A549 (cell line): ENCODE measurements at regions not wholly inside any gene's neighbourhood (a gene's known extent, or its start where the extent isn't known, plus 50 kb on each side); places are given as distances from the start of the nearest gene placed in this dataset.

ENCODE experiments used
- ATAC-seq, 2 experiments: fragments of 200-7000 bp in 1 of 2; fragments of >200 bp in 1 of 2; cut with Nextera tagmentation in 1 of 2; cut with Tn5 transposase in 1 of 2; 3 replicates each; pipeline versions ENCODE4 v1.8.0 to v1.9.1; 2018 to 2020; ENCODE audit warnings: mild to moderate bottlenecking in 1 of 2, moderate library complexity in 1 of 2
- CTCF ChIA-PET: fragments of 300-600 bp; sonication (Branson Sonifier 250); formaldehyde crosslinking; extraction: SDS; loops from one replicate; lab custom pipeline; 2021; ENCODE audit warnings: antibody characterized with exemption, inconsistent platforms; lab: Yijun Ruan, JAX
- POLR2A ChIA-PET: fragments of 350-600 bp; formaldehyde crosslinking; extraction: SDS; loops from one replicate; lab custom pipeline; 2021; ENCODE audit warnings: antibody characterized with exemption, inconsistent platforms; lab: Yijun Ruan, JAX
- DNase-seq, 2 experiments: peaks; one replicate each; pipeline versions ENCODE4 v3.0.0 to v3.0.0-alpha.2; 2011 to 2016; ENCODE audit warnings: low read depth in 1 of 2, low spot score in 1 of 2
- FAIRE-seq: peaks from 2 replicates; lab custom pipeline; 2011; peaks lifted over from hg19 to GRCh38; lab: Jason Lieb, UNC
- H3K27ac ChIP-seq, 2 experiments: fragments of >200 bp; sonication (Bioruptor Twin); formaldehyde crosslinking; 3 replicates each; pipeline ENCODE4 v1.5.1; 2016 to 2017
- H3K4me1 ChIP-seq: fragments of >200 bp; sonication (Bioruptor Twin); formaldehyde crosslinking; 3 replicates; pipeline ENCODE4 v1.6.1; 2016
- H3K4me2 ChIP-seq: fragments of >200 bp; sonication (Bioruptor Twin); formaldehyde crosslinking; 3 replicates; pipeline ENCODE4 v1.6.1; 2016
- H3K4me3 ChIP-seq: fragments of >200 bp; sonication (Bioruptor Twin); formaldehyde crosslinking; 3 replicates; pipeline ENCODE4 v1.5.1; 2016
- H3K9me3 ChIP-seq: fragments of >200 bp; sonication (Bioruptor Twin); formaldehyde crosslinking; 3 replicates; pipeline ENCODE4 v1.6.1; 2016
- ATOH8 ChIP-seq: fragments of 250-450 bp; sonication (Bioruptor Pico); IDR thresholded peaks from 2 replicates; pipeline ENCODE4 v1.5.0; 2020; ENCODE audit warnings: low read depth, mild to moderate bottlenecking, moderate library complexity
- CBX8 ChIP-seq: fragments of 200-600 bp; sonication (generic); IDR thresholded peaks from 2 replicates; pipeline ENCODE4 v1.6.1; 2016
- CHD2 ChIP-seq: fragments of 150-350 bp; IDR thresholded peaks from 2 replicates; pipeline ENCODE4 v1.6.1; 2014; ENCODE audit warnings: low read length; ENCODE audit not compliant: partially characterized antibody
- CHD4 ChIP-seq: fragments of 200-600 bp; sonication (generic); IDR thresholded peaks from 2 replicates; pipeline ENCODE4 v1.6.1; 2016; ENCODE audit warnings: antibody characterized with exemption, mild to moderate bottlenecking, borderline replicate concordance
- EHMT2 ChIP-seq: fragments of 200-600 bp; sonication (generic); IDR thresholded peaks from 2 replicates; pipeline ENCODE4 v1.6.1; 2016; ENCODE audit warnings: antibody characterized with exemption, low read depth, mild to moderate bottlenecking, moderate library complexity
- EP300 ChIP-seq, 2 experiments: fragments of >200 bp; sonication (Bioruptor Twin); formaldehyde crosslinking; IDR thresholded peaks; 2 replicates in 1 of 2; 3 replicates in 1 of 2; pipeline ENCODE4 v1.6.1; 2016 to 2017
- FOSB ChIP-seq: fragments of 250-450 bp; sonication (Bioruptor Pico); IDR thresholded peaks from 2 replicates; pipeline ENCODE4 v1.5.0; 2020; ENCODE audit warnings: mild to moderate bottlenecking, moderate library complexity
- FOSL2 ChIP-seq, 2 experiments: fragments of 450-650 bp in 1 of 2; fragments of >200 bp in 1 of 2; sonication (Bioruptor Twin) in 1 of 2; formaldehyde crosslinking; IDR thresholded peaks; 2 replicates each; pipeline versions ENCODE4 v1.5.0 to v1.6.1; 2016 to 2020; ENCODE audit warnings: mild to moderate bottlenecking in 1 of 2, moderate library complexity in 1 of 2
- HOXB13 ChIP-seq: fragments of 250-450 bp; sonication (Bioruptor Pico); IDR thresholded peaks from 2 replicates; pipeline ENCODE4 v1.5.0; 2020; ENCODE audit warnings: low read depth, mild to moderate bottlenecking, moderate library complexity
- KDM1A ChIP-seq: fragments of 200-600 bp; sonication (generic); IDR thresholded peaks from 2 replicates; pipeline ENCODE4 v1.6.1; 2016; ENCODE audit warnings: low read depth, mild to moderate bottlenecking
- KDM5A ChIP-seq: fragments of 200-600 bp; sonication (generic); IDR thresholded peaks from 2 replicates; pipeline ENCODE4 v1.6.1; 2016; ENCODE audit warnings: antibody characterized with exemption, mild to moderate bottlenecking
- NFE2L2 ChIP-seq: fragments of 150-350 bp; conservative IDR thresholded peaks from 2 replicates; pipeline ENCODE4 v1.6.1; 2014; ENCODE audit warnings: low read length
- NPAS2 ChIP-seq: fragments of 250-450 bp; sonication (Bioruptor Pico); IDR thresholded peaks from 2 replicates; pipeline ENCODE4 v1.8.0; 2022; ENCODE audit warnings: mild to moderate bottlenecking, moderate library complexity, borderline replicate concordance
- PHF8 ChIP-seq: fragments of 200-600 bp; sonication (generic); IDR thresholded peaks from 2 replicates; pipeline ENCODE4 v1.6.1; 2016; ENCODE audit warnings: low read depth, mild to moderate bottlenecking, antibody characterized with exemption, moderate library complexity, borderline replicate concordance
- POLR2A ChIP-seq: IDR thresholded peaks from 2 replicates; pipeline ENCODE4 v1.6.1; 2012; ENCODE audit warnings: mild to moderate bottlenecking, low read length
- REST ChIP-seq: fragments of 200-600 bp; sonication (generic); IDR thresholded peaks from 2 replicates; pipeline ENCODE4 v1.6.1; 2016; ENCODE audit warnings: antibody characterized with exemption, mild to moderate bottlenecking, moderate library complexity
- SMC3 ChIP-seq: fragments of >200 bp; sonication (Bioruptor Twin); formaldehyde crosslinking; IDR thresholded peaks from 3 replicates; pipeline ENCODE4 v1.6.1; 2018; ENCODE audit warnings: inconsistent platforms
- SREBF2 ChIP-seq: fragments of 450-650 bp; IDR thresholded peaks from 2 replicates; pipeline ENCODE4 v1.6.1; 2014; ENCODE audit warnings: mild to moderate bottlenecking, moderate library complexity
- TFCP2L1 ChIP-seq: fragments of 250-450 bp; sonication (Bioruptor Pico); IDR thresholded peaks from 2 replicates; pipeline ENCODE4 v1.5.0; 2021; ENCODE audit warnings: mild to moderate bottlenecking
- TP53 ChIP-seq: fragments of 250-450 bp; sonication (Bioruptor Pico); IDR thresholded peaks from 2 replicates; pipeline ENCODE4 v1.5.0; 2021; ENCODE audit warnings: mild to moderate bottlenecking, moderate library complexity
- WGBS: methylation state at CpG from one replicate; pipeline ENCODE4 v1.1.6; 2017; ENCODE audit errors: missing lambda C conversion rate; 5-methylcytosine and 5-hydroxymethylcytosine counted together
- TF ChIP-seq, protein P1 (sequence below): fragments of >200 bp; sonication (Bioruptor Twin); formaldehyde crosslinking; IDR thresholded peaks from 3 replicates; pipeline ENCODE4 v1.6.1; 2016
- TF ChIP-seq, protein P2 (sequence below): fragments of >200 bp; sonication (Bioruptor Twin); formaldehyde crosslinking; IDR thresholded peaks from 2 replicates; pipeline ENCODE4 v1.6.1; 2016

GRCh38 chr13:47330031-47330430, 433.2 kb upstream of the HTR2A start:
- H3K27ac ChIP-seq = no peak overlapping the region
- POLR2A ChIA-PET = no interaction called here
- no peaks in the 10 kb centered on the region for H3K4me1 ChIP-seq
- TF ChIP-seq CHD4 (no peak), FOSL2 (IDR thresholded peaks at IDR 0.05) (no peak), FOSL2 (CRISPR knock-in tag; IDR thresholded peaks at IDR 0.05) (no peak), CBX8 (no peak), KDM5A (no peak), HOXB13 (CRISPR knock-in tag) (no peak), ATOH8 (no peak), TFCP2L1 (CRISPR knock-in tag) (no peak), SREBF2 (no peak), NFE2L2 (no peak), TP53 (no peak), SMC3 (no peak), POLR2A (no peak)
- no peak for FAIRE-seq
- 6% methylated on average over 5 of the region's 6 CpGs for WGBS
- no peak overlapping the region for H3K4me2 ChIP-seq
- no peak overlapping the region for H3K4me3 ChIP-seq
- CTCF ChIA-PET = no interaction called here
- no peak for ATAC-seq
- DNase-seq = no peak
- no peaks in the 10 kb centered on the region for H3K9me3 ChIP-seq

GRCh38 chr13:47327861-47328260, 431.0 kb upstream of the HTR2A start:
- TF ChIP-seq EP300 (IDR thresholded peaks at IDR 0.05) (no peak), CBX8 (no peak), NPAS2 (CRISPR knock-in tag) (no peak), EHMT2 (no peak), REST (no peak), CHD2 (no peak), KDM1A (no peak), FOSB (CRISPR knock-in tag) (no peak), PHF8 (no peak)
- TF ChIP-seq, protein P1, sequence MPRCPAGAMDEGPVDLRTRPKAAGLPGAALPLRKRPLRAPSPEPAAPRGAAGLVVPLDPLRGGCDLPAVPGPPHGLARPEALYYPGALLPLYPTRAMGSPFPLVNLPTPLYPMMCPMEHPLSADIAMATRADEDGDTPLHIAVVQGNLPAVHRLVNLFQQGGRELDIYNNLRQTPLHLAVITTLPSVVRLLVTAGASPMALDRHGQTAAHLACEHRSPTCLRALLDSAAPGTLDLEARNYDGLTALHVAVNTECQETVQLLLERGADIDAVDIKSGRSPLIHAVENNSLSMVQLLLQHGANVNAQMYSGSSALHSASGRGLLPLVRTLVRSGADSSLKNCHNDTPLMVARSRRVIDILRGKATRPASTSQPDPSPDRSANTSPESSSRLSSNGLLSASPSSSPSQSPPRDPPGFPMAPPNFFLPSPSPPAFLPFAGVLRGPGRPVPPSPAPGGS = no peak
- TF ChIP-seq, protein P2, sequence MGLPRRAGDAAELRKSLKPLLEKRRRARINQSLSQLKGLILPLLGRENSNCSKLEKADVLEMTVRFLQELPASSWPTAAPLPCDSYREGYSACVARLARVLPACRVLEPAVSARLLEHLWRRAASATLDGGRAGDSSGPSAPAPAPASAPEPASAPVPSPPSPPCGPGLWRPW = no peak
- DNase-seq = no peak
- CTCF ChIA-PET = no interaction called here
- no peak for ATAC-seq
- Histone ChIP-seq H3K27ac (no peak overlapping the region), H3K9me3 (no peaks in the 10 kb centered on the region), H3K4me1 (no peaks in the 10 kb centered on the region), H3K4me3 (no peak overlapping the region), H3K4me2 (no peak overlapping the region)
- POLR2A ChIA-PET = no interaction called here
- 0% methylated on average over 1 of the region's 1 CpG for WGBS
- no peak for FAIRE-seq
